SH-SY5Y (cell line): ENCODE measurements at regions not wholly inside any gene's neighbourhood (a gene's known extent, or its start where the extent isn't known, plus 50 kb on each side); places are given as distances from the start of the nearest gene placed in this dataset.

Experiments used
- GATA2 ChIP-seq: IDR thresholded peaks from 2 replicates; pipeline ENCODE4 v1.6.1; 2011; ENCODE audit warnings: mild to moderate bottlenecking, low read depth, low read length
- GATA3 ChIP-seq: IDR thresholded peaks from 2 replicates; pipeline ENCODE4 v1.6.1; 2011; ENCODE audit warnings: low read depth, mild to moderate bottlenecking, low read length, moderate library complexity

- TF ChIP-seq GATA2: no peak
- no peak for TF ChIP-seq GATA3
These were observed 280.6 kb downstream of the PAPSS1 start for GRCh38 chr4:107439401-107439800.
